GM23248 (cell line): ENCODE measurements at regions not wholly inside any gene's neighbourhood (a gene's known extent, or its start where the extent isn't known, plus 50 kb on each side); places are given as distances from the start of the nearest gene placed in this dataset.
A peak's percentile ranks its signal among the peaks of the same experiment; 100 is the strongest.

Source experiments
- DNase-seq: peaks from one replicate; pipeline ENCODE4 v3.0.0-alpha.2; 2015
- H2AFZ ChIP-seq: fragments of 200-600 bp; sonication (generic); 2 replicates; pipeline ENCODE4 v1.6.1; 2016; ENCODE audit warnings: antibody characterized with exemption
- H3F3A ChIP-seq: fragments of 200-600 bp; sonication (generic); 2 replicates; pipeline ENCODE4 v1.6.1; 2016; ENCODE audit warnings: mild to moderate bottlenecking, antibody characterized with exemption, mixed run types; ENCODE audit not compliant: insufficient read depth
- H3K27ac ChIP-seq: fragments of 200-600 bp; sonication (generic); 2 replicates; pipeline ENCODE4 v1.5.1; 2016; ENCODE audit warnings: mild to moderate bottlenecking
- H3K27me3 ChIP-seq: fragments of 200-600 bp; sonication (generic); replicated peaks from 2 replicates; pipeline ENCODE4 v1.6.1; 2016; ENCODE audit warnings: mild to moderate bottlenecking; ENCODE audit not compliant: insufficient read depth
- H3K36me3 ChIP-seq: fragments of 200-600 bp; sonication (generic); 2 replicates; pipeline ENCODE4 v1.6.1; 2016; ENCODE audit warnings: low read depth, mild to moderate bottlenecking
- H3K4me1 ChIP-seq: fragments of 200-600 bp; sonication (generic); 2 replicates; pipeline ENCODE4 v1.6.1; 2016; ENCODE audit warnings: mild to moderate bottlenecking; ENCODE audit not compliant: insufficient read depth
- H3K4me2 ChIP-seq: fragments of 200-600 bp; sonication (generic); one replicate; pipeline ENCODE4 v1.6.1; 2016; ENCODE audit warnings: mild to moderate bottlenecking; ENCODE audit not compliant: unreplicated experiment
- H3K4me3 ChIP-seq: fragments of 200-600 bp; sonication (generic); 2 replicates; pipeline ENCODE4 v1.5.1; 2016; ENCODE audit warnings: mild to moderate bottlenecking
- H3K79me2 ChIP-seq: fragments of 200-600 bp; sonication (generic); 2 replicates; pipeline ENCODE4 v1.6.1; 2016; ENCODE audit warnings: mild to moderate bottlenecking; ENCODE audit not compliant: insufficient read depth
- H3K9ac ChIP-seq: fragments of 200-600 bp; sonication (generic); 2 replicates; pipeline ENCODE4 v1.6.1; 2016; ENCODE audit warnings: mild to moderate bottlenecking
- H3K9me2 ChIP-seq: fragments of 200-600 bp; sonication (generic); 2 replicates; pipeline ENCODE4 v1.6.1; 2016; ENCODE audit warnings: mixed run types, mild to moderate bottlenecking, moderate library complexity; ENCODE audit not compliant: insufficient read depth
- H3K9me3 ChIP-seq: fragments of 200-600 bp; sonication (generic); one replicate; pipeline ENCODE4 v1.6.1; 2017; ENCODE audit warnings: low read depth
- H4K20me1 ChIP-seq: fragments of 200-600 bp; sonication (generic); 2 replicates; pipeline ENCODE4 v1.6.0; 2016; ENCODE audit not compliant: insufficient read depth
- EZH2 ChIP-seq: fragments of 200-600 bp; sonication (generic); IDR thresholded peaks from 2 replicates; pipeline ENCODE4 v1.6.1; 2018; ENCODE audit warnings: antibody characterized with exemption, mild to moderate bottlenecking; ENCODE audit not compliant: insufficient read depth, poor library complexity, severe bottlenecking
- EZH2phosphoT487 ChIP-seq: fragments of 200-600 bp; sonication (generic); IDR thresholded peaks from 2 replicates; pipeline ENCODE4 v1.6.1; 2018; ENCODE audit warnings: antibody characterized with exemption, moderate library complexity, mild to moderate bottlenecking, low read depth; ENCODE audit not compliant: insufficient read depth
- WGBS, 2 experiments: methylation state at CpG; one replicate each; pipeline ENCODE4 v1.1.6; 2015 to 2017; ENCODE audit warnings: low lambda C conversion rate in 2 of 2, low coverage in 1 of 2; ENCODE audit errors: missing lambda C conversion rate in 2 of 2; 5-methylcytosine and 5-hydroxymethylcytosine counted together
- in situ Hi-C: fragments of 300-500 bp; cut with MboI; formaldehyde crosslinking; loops from 2 replicates; pipeline ENCODE4 v1.15.0; 2020

GRCh38 chr3:187871848-187872247 is 126.6 kb upstream of the BCL6 start:
- Histone ChIP-seq H3K9ac (no peak overlapping the region), H2AFZ (no peak overlapping the region), H3K4me1 (no peaks in the 10 kb centered on the region; the same call in 1 of the 2 replicates), H3K27me3 (no peaks in the 10 kb centered on the region), H4K20me1 (no peaks in the 10 kb centered on the region), H3K4me2 (no peak overlapping the region), H3K79me2 (no peaks in the 10 kb centered on the region), H3K27ac (no peak overlapping the region), H3K4me3 (no peak overlapping the region), H3K9me3 (no peaks in the 10 kb centered on the region), H3F3A (no peaks in the 10 kb centered on the region), H3K9me2 (no peaks in the 10 kb centered on the region), H3K36me3 (no peaks in the 10 kb centered on the region)
- in situ Hi-C loops: no loop called here
- 76 to 82% methylated on average over 1 of the region's 1 CpG for WGBS, 2 experiments
- DNase-seq: no peak
- TF ChIP-seq EZH2phosphoT487 (no peak), EZH2 (no peak)

- DNase-seq: no peak
- H3K9me3 ChIP-seq: no peaks in the 10 kb centered on the region
- no peak overlapping the region for H2AFZ ChIP-seq
- H4K20me1 ChIP-seq: no peaks in the 10 kb centered on the region
- no peak overlapping the region for H3K9ac ChIP-seq
- no peak overlapping the region for H3K4me2 ChIP-seq
- H3K27ac ChIP-seq: no peak overlapping the region
- no peaks in the 10 kb centered on the region for H3K27me3 ChIP-seq
- 93 to 95% methylated on average over 1 of the region's 1 CpG for WGBS, 2 experiments
- H3K79me2 ChIP-seq: no peaks in the 10 kb centered on the region
- no peaks in the 10 kb centered on the region for H3K36me3 ChIP-seq
- TF ChIP-seq EZH2phosphoT487: no peak
- H3K9me2 ChIP-seq: no peaks in the 10 kb centered on the region
- H3K4me1 ChIP-seq: peaks cover 11% of the 10 kb centered on the region
- in situ Hi-C loops: no loop called here
- H3F3A ChIP-seq: peaks cover 7% of the 10 kb centered on the region
- no peak overlapping the region for H3K4me3 ChIP-seq
Observed at GRCh38 chr3:187873843-187874242, 128.6 kb upstream of the BCL6 start.

- 81 to 87% methylated on average over 4 of the region's 4 CpGs for WGBS, 2 experiments
- no peaks in the 10 kb centered on the region for H3K9me2 ChIP-seq
- TF ChIP-seq EZH2phosphoT487 (no peak), EZH2 (no peak)
- H3K4me1 ChIP-seq: peaks cover 31% of the 10 kb centered on the region
- H3K4me3 ChIP-seq: no peak overlapping the region
- H3K9me3 ChIP-seq: no peaks in the 10 kb centered on the region
- H3K27ac ChIP-seq: no peak overlapping the region
- in situ Hi-C loops: no loop called here
- H3K27me3 ChIP-seq: no peaks in the 10 kb centered on the region
- H2AFZ ChIP-seq: no peak overlapping the region
- no peaks in the 10 kb centered on the region for H3K36me3 ChIP-seq
- H4K20me1 ChIP-seq: no peaks in the 10 kb centered on the region
- no peak for DNase-seq
- H3K79me2 ChIP-seq: no peaks in the 10 kb centered on the region
- no peak overlapping the region for H3K9ac ChIP-seq
- peaks cover 19% of the 10 kb centered on the region for H3F3A ChIP-seq
- H3K4me2 ChIP-seq: no peak overlapping the region
Observed at GRCh38 chr3:187875863-187876262, 130.6 kb upstream of the BCL6 start.

- H3K4me2 ChIP-seq: peak overlapping the region; percentile 63
- peak overlapping the region; percentile 49 for H2AFZ ChIP-seq
- H3K27ac ChIP-seq: peak overlapping the region; percentile 64
Observed at GRCh38 chr3:187878772-187879518, 133.7 kb upstream of the BCL6 start.

More at GRCh38 chr3:187878772-187879518, 133.7 kb upstream of the BCL6 start:
- Histone ChIP-seq H3K9me3 (no peaks in the 10 kb centered on the region), H3K36me3 (no peaks in the 10 kb centered on the region), H3K9me2 (no peaks in the 10 kb centered on the region), H3F3A (peaks cover 19% of the 10 kb centered on the region), H3K9ac (0 out of 2 replicates have a peak overlapping the region, but pooled peaks have one; percentile 1), H4K20me1 (no peaks in the 10 kb centered on the region), H3K4me3 (peak overlapping the region; percentile 47), H3K27me3 (no peaks in the 10 kb centered on the region), H3K79me2 (no peaks in the 10 kb centered on the region), H3K4me1 (peaks cover 32% of the 10 kb centered on the region)
- WGBS, 2 experiments: 43 to 47% methylated on average over 4 of the region's 4 CpGs
- DNase-seq: peak; percentile 74
- TF ChIP-seq EZH2 (no peak), EZH2phosphoT487 (no peak)
- in situ Hi-C loops: no loop called here
